Neuronal stem cell (in vitro differentiated cells): ENCODE measurements at regions not wholly inside any gene's neighbourhood (a gene's known extent, or its start where the extent isn't known, plus 50 kb on each side); places are given as distances from the start of the nearest gene placed in this dataset.

Source experiments
- DNase-seq: peaks from one replicate; pipeline ENCODE4 v3.0.0-alpha.2; 2013; ENCODE audit warnings: low spot score
- H2AFZ ChIP-seq: one replicate; pipeline ENCODE4 v1.6.1; 2013; ENCODE audit warnings: mild to moderate bottlenecking, low read length, inconsistent platforms
- H2AK5ac ChIP-seq: 2 replicates; pipeline ENCODE4 v1.6.1; 2013; ENCODE audit warnings: low read depth, mild to moderate bottlenecking, inconsistent platforms, low read length, moderate library complexity, mixed read lengths
- H2BK120ac ChIP-seq: 2 replicates; pipeline ENCODE4 v1.6.1; 2013; ENCODE audit warnings: low read depth, mild to moderate bottlenecking, inconsistent platforms, low read length, moderate library complexity, mixed read lengths
- H2BK12ac ChIP-seq: one replicate; pipeline ENCODE4 v1.6.1; 2013; ENCODE audit warnings: low read length, inconsistent platforms
- H2BK15ac ChIP-seq: 2 replicates; pipeline ENCODE4 v1.6.1; 2013; ENCODE audit warnings: mild to moderate bottlenecking, low read length, inconsistent platforms, mixed read lengths
- H2BK5ac ChIP-seq: one replicate; pipeline ENCODE4 v1.6.1; 2013; ENCODE audit warnings: inconsistent platforms, mild to moderate bottlenecking, low read length, moderate library complexity
- H3K14ac ChIP-seq: one replicate; pipeline ENCODE4 v1.6.1; 2013; ENCODE audit warnings: low read length, inconsistent platforms
- H3K18ac ChIP-seq: 2 replicates; pipeline ENCODE4 v1.6.1; 2013; ENCODE audit warnings: low read length, inconsistent platforms
- H3K23ac ChIP-seq: 2 replicates; pipeline ENCODE4 v1.6.1; 2013; ENCODE audit warnings: low read depth, mild to moderate bottlenecking, mixed read lengths, low read length, inconsistent platforms; ENCODE audit not compliant: poor library complexity
- H3K27ac ChIP-seq: replicated peaks from 3 replicates; pipeline ENCODE4 v1.5.1; 2013; ENCODE audit warnings: low read length, inconsistent platforms
- H3K27me3 ChIP-seq, 3 experiments: 2 replicates each; pipeline ENCODE4 v1.6.1; 2013; ENCODE audit warnings: low read length in 3 of 3, mild to moderate bottlenecking in 2 of 3, inconsistent platforms in 1 of 3, low read depth in 1 of 3, mixed read lengths in 1 of 3, moderate library complexity in 1 of 3; ENCODE audit not compliant: control insufficient read depth in 3 of 3, insufficient read depth in 3 of 3
- H3K36me3 ChIP-seq, 2 donors: replicated peaks in 1 of 2; 2 replicates each; pipeline ENCODE4 v1.6.1; 2013; ENCODE audit warnings: low read length in 2 of 2; ENCODE audit not compliant: control insufficient read depth in 2 of 2, insufficient read depth in 2 of 2
- H3K4ac ChIP-seq: 2 replicates; pipeline ENCODE4 v1.6.1; 2013; ENCODE audit warnings: inconsistent platforms, mild to moderate bottlenecking, low read length, moderate library complexity
- H3K4me1 ChIP-seq, 2 donors: 1 replicate in 1 of 2; 2 replicates in 1 of 2; pipeline ENCODE4 v1.6.1; 2013; ENCODE audit warnings: low read length in 2 of 2, low read depth in 1 of 2; ENCODE audit not compliant: control insufficient read depth in 2 of 2, insufficient read depth in 1 of 2
- H3K4me2 ChIP-seq: one replicate; pipeline ENCODE4 v1.6.1; 2013; ENCODE audit warnings: mild to moderate bottlenecking, low read length, inconsistent platforms; ENCODE audit not compliant: insufficient read depth, poor library complexity, severe bottlenecking
- H3K4me3 ChIP-seq, 2 donors: 2 replicates each; pipeline ENCODE4 v1.5.1; 2013; ENCODE audit warnings: low read length in 2 of 2, mild to moderate bottlenecking in 2 of 2, inconsistent platforms in 1 of 2, moderate library complexity in 1 of 2
- H3K79me1 ChIP-seq: one replicate; pipeline ENCODE4 v1.6.1; 2013; ENCODE audit warnings: low read depth, mild to moderate bottlenecking, inconsistent platforms, low read length, moderate library complexity
- H3K9ac ChIP-seq: one replicate; pipeline ENCODE4 v1.6.1; 2013; ENCODE audit warnings: mild to moderate bottlenecking, low read depth, low read length, inconsistent platforms; ENCODE audit not compliant: poor library complexity
- H3K9me3 ChIP-seq, 2 donors: replicated peaks in 1 of 2; 2 replicates each; pipeline versions ENCODE3 to v1.6.1; 2013; ENCODE audit warnings: low read length in 2 of 2, mild to moderate bottlenecking in 2 of 2, inconsistent platforms in 1 of 2, low read depth in 1 of 2, mixed read lengths in 1 of 2, moderate library complexity in 1 of 2; ENCODE audit not compliant: control insufficient read depth in 2 of 2, insufficient read depth in 1 of 2
- H4K8ac ChIP-seq: one replicate; pipeline ENCODE4 v1.6.1; 2013; ENCODE audit warnings: low read depth, mild to moderate bottlenecking, inconsistent platforms, low read length, moderate library complexity
- H4K91ac ChIP-seq: one replicate; pipeline ENCODE4 v1.6.1; 2013; ENCODE audit warnings: low read length, low read depth, mild to moderate bottlenecking, inconsistent platforms; ENCODE audit not compliant: poor library complexity
- WGBS, 2 donors: extraction: QIAGEN DNeasy Blood & Tissue Kit; methylation state at CpG; one replicate each; pipeline ENCODE4 v1.1.7; 2013; ENCODE audit warnings: missing lambda C conversion rate in 2 of 2, mixed read lengths in 1 of 2; ENCODE audit not compliant: insufficient read length in 2 of 2, insufficient replicate concordance in 1 of 2; ENCODE audit errors: extremely low coverage in 2 of 2; 5-methylcytosine and 5-hydroxymethylcytosine counted together

DNA sequence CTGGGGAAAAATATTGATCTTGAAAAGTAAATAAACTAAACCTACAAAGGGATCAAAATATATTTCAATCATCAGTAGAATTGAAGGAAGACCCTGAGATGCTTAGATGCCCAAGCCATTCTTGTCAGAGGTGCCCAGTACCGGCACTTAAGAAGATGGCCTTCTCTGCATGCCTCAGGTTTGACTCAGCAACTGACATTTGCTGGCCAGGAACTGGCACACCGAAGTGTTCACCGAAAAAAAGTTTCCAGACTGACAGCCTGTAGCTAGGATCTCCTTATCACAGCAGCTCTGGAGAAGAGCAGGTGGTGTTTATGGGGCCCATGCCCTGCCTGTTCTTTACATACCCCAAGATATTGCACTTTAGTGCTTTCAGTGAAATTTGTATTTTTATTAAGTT, 203.2 kb downstream of the MOXD1 start:
- Histone ChIP-seq H4K8ac (no peak overlapping the region), H2BK15ac (no peak overlapping the region), H3K23ac (no peak overlapping the region), H3K18ac (no peak overlapping the region), H4K91ac (no peak overlapping the region), H3K4me1 (peaks cover 0 to 4% of the 10 kb centered on the region in 2 donors), H2BK5ac (no peak overlapping the region), H2BK12ac (no peak overlapping the region), H2AFZ (no peak overlapping the region), H3K4me2 (no peak overlapping the region), H3K9me3 (peaks cover 5 to 10% of the 10 kb centered on the region in 2 donors), H3K4me3 (no peak overlapping the region), H3K4ac (no peak overlapping the region), H3K9ac (no peak overlapping the region), H3K79me1 (no peaks in the 10 kb centered on the region), H3K27me3 (no peaks in the 10 kb centered on the region), H2BK120ac (no peak overlapping the region), H3K27ac (no peak overlapping the region), H2AK5ac (no peak overlapping the region), H3K14ac (no peak overlapping the region), H3K36me3 (no peaks in the 10 kb centered on the region)
- no CpG with 5 or more reads among the region's 3 CpGs for WGBS, 2 donors
- no peak for DNase-seq

DNA sequence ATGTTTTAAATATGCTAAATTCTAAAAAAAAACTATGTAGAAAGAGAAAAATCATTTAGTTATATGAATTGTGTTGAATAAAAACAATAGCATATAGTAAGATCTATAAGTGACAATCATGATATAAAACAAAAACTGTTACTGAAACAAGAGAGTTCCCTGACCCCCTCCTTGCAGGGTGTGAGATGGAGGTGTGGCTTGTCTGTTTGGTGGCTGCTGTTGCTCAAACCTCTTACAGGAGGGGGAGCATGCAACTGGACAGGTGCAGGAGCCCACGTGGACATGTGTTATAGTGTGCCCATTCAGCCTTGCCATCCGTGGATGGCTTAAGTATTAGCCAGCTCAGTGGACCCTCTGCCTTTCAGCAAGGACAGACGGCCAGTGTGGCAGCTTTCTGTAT, 206.7 kb downstream of the MOXD1 start:
- H2AK5ac ChIP-seq: no peak overlapping the region
- no peak overlapping the region for H3K4me3 ChIP-seq
- no peak overlapping the region for H3K9ac ChIP-seq
- peaks cover 5 to 10% of the 10 kb centered on the region in 2 donors for H3K9me3 ChIP-seq
- no peak overlapping the region for H3K4me2 ChIP-seq
- H3K79me1 ChIP-seq: no peaks in the 10 kb centered on the region
- no peaks in the 10 kb centered on the region for H3K27me3 ChIP-seq
- DNase-seq: no peak
- H3K36me3 ChIP-seq: no peaks in the 10 kb centered on the region
- no peaks in the 10 kb centered on the region for H3K4me1 ChIP-seq
- no CpG with 5 or more reads among the region's 3 CpGs for WGBS, 2 donors
- H3K18ac ChIP-seq: no peak overlapping the region
- H2AFZ ChIP-seq: no peak overlapping the region
- no peak overlapping the region for H3K14ac ChIP-seq
- H2BK12ac ChIP-seq: no peak overlapping the region
- H2BK120ac ChIP-seq: no peak overlapping the region
- H2BK15ac ChIP-seq: no peak overlapping the region
- no peak overlapping the region for H4K91ac ChIP-seq
- H3K27ac ChIP-seq: no peak overlapping the region
- H2BK5ac ChIP-seq: no peak overlapping the region
- no peak overlapping the region for H3K4ac ChIP-seq
- no peak overlapping the region for H4K8ac ChIP-seq
- H3K23ac ChIP-seq: no peak overlapping the region

DNA sequence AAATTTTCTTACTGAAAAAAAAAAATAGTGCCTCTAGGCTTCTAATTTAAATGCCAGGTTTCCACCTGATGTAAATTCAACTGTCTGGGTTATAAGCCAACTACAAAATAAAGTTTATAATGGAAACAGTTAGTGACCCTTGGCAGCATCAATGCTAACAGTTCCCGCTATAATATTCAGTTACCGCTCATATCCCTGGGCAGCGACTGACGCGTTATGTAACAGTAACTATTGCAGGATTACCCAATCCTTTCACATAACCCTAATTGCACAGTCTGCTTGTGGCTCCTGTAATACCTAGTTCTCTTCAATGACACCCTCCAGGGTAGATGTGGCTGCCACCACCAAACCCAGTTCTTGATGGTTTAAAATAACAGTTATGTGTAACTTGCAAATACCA, 208.6 kb downstream of the MOXD1 start:
- no peaks in the 10 kb centered on the region for H3K4me1 ChIP-seq
- no peak overlapping the region for H3K14ac ChIP-seq
- H2BK12ac ChIP-seq: no peak overlapping the region
- no peak overlapping the region for H4K8ac ChIP-seq
- H3K4ac ChIP-seq: no peak overlapping the region
- no peak overlapping the region for H2BK5ac ChIP-seq
- no peak overlapping the region for H3K4me3 ChIP-seq
- WGBS, 2 donors: no CpG with 5 or more reads among the region's 5 CpGs
- no peak overlapping the region for H2AK5ac ChIP-seq
- H2BK15ac ChIP-seq: no peak overlapping the region
- no peak for DNase-seq
- no peak overlapping the region for H3K9ac ChIP-seq
- no peak overlapping the region for H3K4me2 ChIP-seq
- H3K23ac ChIP-seq: no peak overlapping the region
- H3K79me1 ChIP-seq: no peaks in the 10 kb centered on the region
- no peak overlapping the region for H4K91ac ChIP-seq
- H3K18ac ChIP-seq: no peak overlapping the region
- H3K36me3 ChIP-seq: no peaks in the 10 kb centered on the region
- no peak overlapping the region for H2BK120ac ChIP-seq
- H3K27ac ChIP-seq: no peak overlapping the region
- no peak overlapping the region for H2AFZ ChIP-seq
- peaks cover 5 to 10% of the 10 kb centered on the region in 2 donors for H3K9me3 ChIP-seq
- no peaks in the 10 kb centered on the region for H3K27me3 ChIP-seq

DNA sequence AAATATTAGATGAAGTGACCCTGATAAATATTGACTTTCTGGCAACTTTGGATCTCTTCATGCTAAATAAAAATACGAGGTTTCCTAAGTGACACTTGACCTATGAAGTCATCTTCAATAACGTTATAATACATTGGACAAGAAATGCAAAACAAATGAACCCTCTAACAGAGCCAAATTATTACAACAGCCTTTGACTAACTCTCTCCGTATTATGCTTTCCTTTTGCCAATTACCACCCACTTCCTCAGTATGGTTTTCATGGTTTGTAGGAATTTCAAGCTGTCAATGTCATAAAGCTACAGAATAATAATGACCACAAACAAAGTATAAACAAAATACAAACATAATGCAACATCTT, 210.5 kb downstream of the MOXD1 start:
- H2BK12ac ChIP-seq: no peak overlapping the region

More for the DNA sequence above, 210.5 kb downstream of the MOXD1 start:
- Histone ChIP-seq H2AFZ (no peak overlapping the region), H3K4me2 (no peak overlapping the region), H3K4me3 (no peak overlapping the region), H2AK5ac (no peak overlapping the region), H3K27ac (no peak overlapping the region), H2BK5ac (no peak overlapping the region), H3K23ac (no peak overlapping the region), H3K9ac (no peak overlapping the region), H3K18ac (no peak overlapping the region), H3K4ac (no peak overlapping the region), H3K36me3 (no peaks in the 10 kb centered on the region), H4K8ac (no peak overlapping the region), H4K91ac (no peak overlapping the region), H2BK120ac (no peak overlapping the region), H3K27me3 (no peaks in the 10 kb centered on the region), H2BK15ac (no peak overlapping the region), H3K9me3 (peaks cover 5 to 10% of the 10 kb centered on the region in 2 donors), H3K79me1 (no peaks in the 10 kb centered on the region), H3K4me1 (no peaks in the 10 kb centered on the region), H3K14ac (no peak overlapping the region)
- DNase-seq: no peak
- no CpG with 5 or more reads among the region's 3 CpGs for WGBS, 2 donors
